Esophagus (tissue), 2 donors: ENCODE measurements at regions not wholly inside any gene's neighbourhood (a gene's known extent, or its start where the extent isn't known, plus 50 kb on each side); places are given as distances from the start of the nearest gene placed in this dataset.
"Not testable (repeated sequence)": the region's sequence is repeated elsewhere in the genome, so short reads cannot be mapped to it uniquely, and the experiment has no call there.

Experiments used
- H3K27ac ChIP-seq, 2 donors: one replicate each; pipeline ENCODE4 v1.5.1; 2013; ENCODE audit warnings: low read depth in 2 of 2, mild to moderate bottlenecking in 2 of 2, inconsistent platforms in 1 of 2, low read length in 1 of 2, moderate library complexity in 1 of 2
- H3K27me3 ChIP-seq, 2 donors: one replicate each; pipeline ENCODE4 v1.6.1; 2013; ENCODE audit warnings: low read length in 2 of 2, control low read depth in 1 of 2, mild to moderate bottlenecking in 1 of 2; ENCODE audit not compliant: insufficient read depth in 2 of 2, control insufficient read depth in 1 of 2
- H3K36me3 ChIP-seq, 2 donors: one replicate each; pipeline ENCODE4 v1.6.1; 2013; ENCODE audit warnings: low read length in 1 of 2; ENCODE audit not compliant: control insufficient read depth in 2 of 2, insufficient read depth in 2 of 2
- H3K4me1 ChIP-seq, 2 donors: one replicate each; pipeline ENCODE4 v1.6.1; 2013; ENCODE audit warnings: low read length in 1 of 2; ENCODE audit not compliant: control insufficient read depth in 2 of 2, insufficient read depth in 2 of 2
- H3K4me3 ChIP-seq, 2 donors: one replicate each; pipeline ENCODE4 v1.5.1; 2013; ENCODE audit warnings: low read length in 2 of 2, mild to moderate bottlenecking in 2 of 2, low read depth in 1 of 2, moderate library complexity in 1 of 2
- H3K9me3 ChIP-seq, 2 donors: one replicate each; pipeline ENCODE4 v1.6.1; 2013; ENCODE audit warnings: mild to moderate bottlenecking in 2 of 2, low read depth in 1 of 2, low read length in 1 of 2, moderate library complexity in 1 of 2; ENCODE audit not compliant: control insufficient read depth in 2 of 2, insufficient read depth in 1 of 2
- WGBS, 2 donors: extraction: QIAGEN DNeasy Blood & Tissue Kit; methylation state at CpG; one replicate each; pipeline ENCODE4 v1.1.7; 2013; 5-methylcytosine and 5-hydroxymethylcytosine counted together
- donor health status: healthy with polysubstance abuse.
- donor health status: Bipolar disorder and iron deficiency.

DNA sequence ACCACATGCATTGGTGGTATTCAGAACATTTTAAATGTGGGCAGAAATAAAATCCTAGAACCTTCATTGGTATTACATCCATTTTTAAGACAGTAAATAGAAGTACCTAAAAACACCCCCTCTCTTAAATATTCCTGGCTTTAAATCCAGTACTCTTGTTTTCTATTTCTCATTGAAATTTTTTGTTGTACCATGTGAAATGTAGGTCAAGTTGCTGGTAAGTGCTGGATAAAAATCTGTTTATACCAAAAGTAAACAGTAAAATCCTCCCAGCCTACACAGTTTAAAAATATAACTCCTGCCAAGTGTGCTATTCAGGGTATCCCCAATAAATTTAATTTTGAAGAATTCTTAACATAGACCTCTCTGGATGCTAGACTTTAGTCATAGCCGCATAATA lies 75.0 kb upstream of the FST start:
- Histone ChIP-seq H3K36me3 (no peaks in the 10 kb centered on the region), H3K27me3 (no peaks in the 10 kb centered on the region), H3K4me3 (no peak overlapping the region), H3K4me1 (no peaks in the 10 kb centered on the region), H3K27ac (no peak overlapping the region), H3K9me3 (no peaks in the 10 kb centered on the region)
- 87 to 92% methylated on average over 1 of the region's 1 CpG for WGBS, 2 donors

GRCh38 chr5:53406630-53407316 lies 73.7 kb upstream of the FST start:
- Histone ChIP-seq H3K27me3 (no peaks in the 10 kb centered on the region), H3K4me1 (no peaks in the 10 kb centered on the region), H3K36me3 (no peaks in the 10 kb centered on the region), H3K9me3 (no peaks in the 10 kb centered on the region), H3K27ac (no peak overlapping the region), H3K4me3 (no peak overlapping the region)
- 93% methylated on average over 4 of the region's 4 CpGs for WGBS, 2 donors

GRCh38 chr5:53407373-53407772 lies 73.1 kb upstream of the FST start:
- WGBS, 2 donors, result 93 to 96% methylated on average over 1 of the region's 1 CpG
- no peak overlapping the region for H3K4me3 ChIP-seq
- H3K9me3 ChIP-seq, result no peaks in the 10 kb centered on the region

DNA sequence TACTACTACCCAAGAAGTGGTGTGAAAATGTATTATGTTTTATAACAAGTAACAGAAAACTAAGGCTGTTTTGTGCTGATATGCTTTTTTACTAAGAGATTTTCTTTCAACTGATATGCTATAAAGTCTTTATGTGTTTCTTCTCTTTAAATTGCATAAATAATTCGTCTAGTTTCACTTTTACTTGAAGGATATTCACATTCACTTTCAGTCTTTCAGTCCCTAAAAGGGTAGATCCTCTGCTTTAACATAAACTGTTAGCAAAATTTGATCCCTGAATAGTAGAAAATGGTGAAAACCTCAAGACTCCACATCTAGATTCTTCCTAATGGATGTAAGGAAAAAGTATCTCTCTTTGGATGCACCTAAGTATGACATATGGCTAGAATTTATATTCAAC lies 69.0 kb upstream of the FST start:
- H3K9me3 ChIP-seq, result no peaks in the 10 kb centered on the region
- H3K27ac ChIP-seq, result no peak overlapping the region
- no peaks in the 10 kb centered on the region for H3K27me3 ChIP-seq
- 16 to 25% methylated on average over 1 of the region's 1 CpG for WGBS, 2 donors
- no peaks in the 10 kb centered on the region for H3K4me1 ChIP-seq
- no peaks in the 10 kb centered on the region for H3K36me3 ChIP-seq
- no peak overlapping the region for H3K4me3 ChIP-seq

More at GRCh38 chr5:53407373-53407772, 73.1 kb upstream of the FST start:
- no peak overlapping the region for H3K27ac ChIP-seq
- H3K36me3 ChIP-seq, result no peaks in the 10 kb centered on the region
- H3K27me3 ChIP-seq, result no peaks in the 10 kb centered on the region
- no peaks in the 10 kb centered on the region for H3K4me1 ChIP-seq

GRCh38 chr5:53412499-53412898 lies 67.9 kb upstream of the FST start:
- 95 to 96% methylated on average over 5 of the region's 5 CpGs for WGBS, 2 donors
- not testable (repeated sequence) for H3K9me3 ChIP-seq, H3K4me1 ChIP-seq, H3K27ac ChIP-seq, H3K4me3 ChIP-seq, H3K27me3 ChIP-seq, H3K36me3 ChIP-seq

DNA sequence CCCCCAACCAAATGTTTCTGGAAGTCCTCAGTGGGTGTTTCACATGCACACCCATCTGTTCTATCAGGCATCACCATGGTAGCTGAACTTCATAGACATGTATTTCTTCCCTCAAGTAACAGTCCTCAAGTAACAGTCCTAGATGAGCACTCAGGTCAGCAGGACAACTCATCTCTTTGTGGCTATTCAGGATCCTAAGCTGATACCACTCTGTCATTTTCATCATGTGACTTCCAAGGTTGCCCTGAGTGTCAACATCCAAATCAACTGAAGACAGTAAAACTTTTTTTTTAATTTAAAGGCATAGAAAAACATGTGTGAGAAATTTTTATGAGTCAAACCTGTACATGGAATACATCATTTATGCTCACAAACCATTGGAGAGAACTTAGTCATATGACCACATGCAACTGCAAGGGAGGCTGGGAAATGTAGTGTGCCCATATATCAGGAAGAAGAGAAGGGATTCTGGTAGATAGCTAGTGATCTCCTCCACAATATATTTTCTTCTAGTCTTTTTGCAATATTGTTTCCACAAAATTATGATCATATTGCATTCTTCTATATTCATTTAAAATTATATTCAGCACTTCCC lies 64.2 kb upstream of the FST start:
- Histone ChIP-seq H3K36me3 (no peaks in the 10 kb centered on the region), H3K27ac (no peak overlapping the region), H3K4me1 (no peaks in the 10 kb centered on the region), H3K4me3 (no peak overlapping the region), H3K27me3 (no peaks in the 10 kb centered on the region), H3K9me3 (no peaks in the 10 kb centered on the region)

- Histone ChIP-seq H3K9me3 (no peaks in the 10 kb centered on the region), H3K4me3 (no peak overlapping the region), H3K27me3 (no peaks in the 10 kb centered on the region), H3K4me1 (no peaks in the 10 kb centered on the region), H3K27ac (no peak overlapping the region), H3K36me3 (no peaks in the 10 kb centered on the region)
- WGBS, 2 donors, result 76% methylated on average over 4 of the region's 4 CpGs
These were observed 62.0 kb upstream of the FST start for GRCh38 chr5:53418409-53418808.

- no peak overlapping the region for H3K4me3 ChIP-seq
- H3K9me3 ChIP-seq, result no peaks in the 10 kb centered on the region
- no peaks in the 10 kb centered on the region for H3K27me3 ChIP-seq
- no peaks in the 10 kb centered on the region for H3K4me1 ChIP-seq
- no peaks in the 10 kb centered on the region for H3K36me3 ChIP-seq
- H3K27ac ChIP-seq, result no peak overlapping the region
- WGBS, 2 donors, result 65 to 73% methylated on average over 5 of the region's 5 CpGs
These were observed 61.4 kb upstream of the FST start for GRCh38 chr5:53418826-53419658.

DNA sequence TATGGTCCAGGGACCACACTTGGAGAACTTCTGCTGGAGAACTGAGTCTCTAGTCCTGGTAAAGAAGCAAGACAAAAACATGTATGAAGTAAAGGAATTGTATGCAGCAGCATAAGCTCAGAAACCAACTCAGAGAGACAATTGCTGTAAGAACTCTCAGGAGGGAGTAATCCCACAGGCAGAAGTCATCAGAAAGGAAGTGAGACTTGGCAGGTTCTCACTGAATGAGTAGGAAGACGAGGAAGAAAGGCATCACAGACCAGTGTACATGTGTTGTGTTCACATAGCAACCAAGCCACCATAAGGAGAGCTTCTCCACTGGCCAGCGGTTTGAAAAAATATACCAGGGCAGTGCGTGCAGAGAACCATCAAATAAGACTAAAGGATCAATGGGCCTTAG lies 57.9 kb upstream of the FST start:
- Histone ChIP-seq H3K36me3 (no peaks in the 10 kb centered on the region), H3K27ac (no peak overlapping the region), H3K4me3 (no peak overlapping the region), H3K4me1 (no peaks in the 10 kb centered on the region), H3K9me3 (no peaks in the 10 kb centered on the region), H3K27me3 (no peaks in the 10 kb centered on the region)
- 67 to 70% methylated on average over 3 of the region's 3 CpGs for WGBS, 2 donors
